HEK293 (cell line): ENCODE measurements at regions not wholly inside any gene's neighbourhood (a gene's known extent, or its start where the extent isn't known, plus 50 kb on each side); places are given as distances from the start of the nearest gene placed in this dataset.

ENCODE experiments used
- CTCF ChIA-PET: fragments of 350-600 bp; formaldehyde crosslinking; extraction: SDS; loops from one replicate; lab custom pipeline; 2021; ENCODE audit warnings: antibody characterized with exemption; lab: Yijun Ruan, JAX
- POLR2A ChIA-PET: fragments of 300-600 bp; formaldehyde crosslinking; extraction: SDS; loops from one replicate; lab custom pipeline; 2020; ENCODE audit warnings: antibody characterized with exemption, inconsistent platforms; lab: Yijun Ruan, JAX
- H3K27ac ChIP-seq: fragments of 200-500 bp; sonication (Bioruptor generic); 2 replicates; pipeline ENCODE4 v1.5.1; 2014; ENCODE audit warnings: low read depth, low read length, control low read depth, inconsistent platforms; ENCODE audit errors: extremely low read depth
- H3K36me3 ChIP-seq, 2 experiments: fragments of 200-500 bp in 1 of 2; sonication (Bioruptor generic) in 1 of 2; 1 replicate in 1 of 2; 2 replicates in 1 of 2; pipeline ENCODE4 v1.5.1; 2014 to 2017; ENCODE audit warnings: inconsistent platforms in 2 of 2, low read length in 2 of 2; ENCODE audit not compliant: control insufficient read depth in 2 of 2, insufficient read depth in 1 of 2
- H3K4me1 ChIP-seq: fragments of 200-500 bp; sonication (Bioruptor generic); 2 replicates; pipeline ENCODE4 v1.5.1; 2014; ENCODE audit warnings: mild to moderate bottlenecking, low read length, inconsistent platforms; ENCODE audit not compliant: control insufficient read depth, insufficient read depth
- H3K4me3 ChIP-seq: 2 replicates; pipeline ENCODE4 v1.5.1; 2011; ENCODE audit warnings: low read depth, mild to moderate bottlenecking, control low read depth, low read length, moderate library complexity
- H3K9me3 ChIP-seq: fragments of 200-500 bp; sonication (Bioruptor generic); 2 replicates; pipeline ENCODE4 v1.5.1; 2014; ENCODE audit warnings: low read depth, low read length, inconsistent platforms; ENCODE audit not compliant: control insufficient read depth, insufficient read depth
- BCL11B ChIP-seq: fragments of 450-650 bp; formaldehyde crosslinking; IDR thresholded peaks from 2 replicates; pipeline ENCODE4 v1.5.1; 2016; ENCODE audit warnings: low read depth, missing biosample characterization, missing genetic modification characterization
- KLF9 ChIP-seq: fragments of 450-650 bp; formaldehyde crosslinking; IDR thresholded peaks from 2 replicates; pipeline ENCODE4 v1.5.1; 2016; ENCODE audit warnings: missing biosample characterization, missing genetic modification characterization, low read depth
- MZF1 ChIP-seq: fragments of 450-650 bp; formaldehyde crosslinking; IDR thresholded peaks from 2 replicates; pipeline ENCODE4 v1.5.1; 2017; ENCODE audit warnings: missing biosample characterization, missing genetic modification characterization, borderline replicate concordance
- SALL2 ChIP-seq: fragments of 450-650 bp; formaldehyde crosslinking; IDR thresholded peaks from 2 replicates; pipeline ENCODE4 v1.5.0; 2017; ENCODE audit warnings: missing biosample characterization, mild to moderate bottlenecking, missing genetic modification characterization, borderline replicate concordance
- SP3 ChIP-seq: fragments of 450-650 bp; formaldehyde crosslinking; IDR thresholded peaks from 2 replicates; pipeline ENCODE4 v1.5.1; 2016; ENCODE audit warnings: missing biosample characterization, missing genetic modification characterization
- SP7 ChIP-seq: fragments of 450-650 bp; formaldehyde crosslinking; IDR thresholded peaks from 2 replicates; pipeline ENCODE4 v1.5.1; 2016; ENCODE audit warnings: missing biosample characterization, missing genetic modification characterization
- YY2 ChIP-seq: fragments of 450-650 bp; formaldehyde crosslinking; IDR thresholded peaks from 2 replicates; pipeline ENCODE4 v1.5.1; 2016; ENCODE audit warnings: missing biosample characterization, missing genetic modification characterization
- ZNF133 ChIP-seq: fragments of 450-650 bp; formaldehyde crosslinking; IDR thresholded peaks from 2 replicates; pipeline ENCODE4 v1.5.1; 2016; ENCODE audit warnings: missing biosample characterization, missing genetic modification characterization
- ZNF138 ChIP-seq: fragments of 450-650 bp; formaldehyde crosslinking; IDR thresholded peaks from 2 replicates; pipeline ENCODE4 v1.5.1; 2016; ENCODE audit warnings: missing biosample characterization, missing genetic modification characterization, borderline replicate concordance
- ZNF223 ChIP-seq: fragments of 450-650 bp; formaldehyde crosslinking; IDR thresholded peaks from 2 replicates; pipeline ENCODE4 v1.5.1; 2016; ENCODE audit warnings: missing biosample characterization, missing genetic modification characterization
- ZNF26 ChIP-seq: fragments of 450-650 bp; formaldehyde crosslinking; IDR thresholded peaks from 2 replicates; pipeline ENCODE4 v1.5.1; 2016; ENCODE audit warnings: missing biosample characterization, missing genetic modification characterization
- ZNF394 ChIP-seq: fragments of 450-650 bp; formaldehyde crosslinking; IDR thresholded peaks from 2 replicates; pipeline ENCODE4 v1.5.1; 2016; ENCODE audit warnings: missing biosample characterization, missing genetic modification characterization, mild to moderate bottlenecking, moderate library complexity, borderline replicate concordance
- ZNF433 ChIP-seq: fragments of 450-650 bp; formaldehyde crosslinking; IDR thresholded peaks from 2 replicates; pipeline ENCODE4 v1.5.1; 2016; ENCODE audit warnings: missing biosample characterization, missing genetic modification characterization, low read depth
- ZNF548 ChIP-seq: fragments of 450-650 bp; formaldehyde crosslinking; IDR thresholded peaks from 2 replicates; pipeline ENCODE4 v1.5.1; 2016; ENCODE audit warnings: missing biosample characterization, missing genetic modification characterization
- ZNF560 ChIP-seq: fragments of 450-650 bp; formaldehyde crosslinking; IDR thresholded peaks from 2 replicates; pipeline ENCODE4 v1.5.1; 2017; ENCODE audit warnings: missing biosample characterization, missing genetic modification characterization, borderline replicate concordance
- ZNF596 ChIP-seq: fragments of 450-650 bp; IDR thresholded peaks from 2 replicates; pipeline ENCODE4 v1.5.0; 2018; ENCODE audit warnings: missing biosample characterization, mild to moderate bottlenecking, missing genetic modification characterization, moderate library complexity
- ZNF654 ChIP-seq: fragments of 450-650 bp; formaldehyde crosslinking; IDR thresholded peaks from 2 replicates; pipeline ENCODE4 v1.5.1; 2016; ENCODE audit warnings: low read depth, missing biosample characterization, missing genetic modification characterization
- ZNF664 ChIP-seq: fragments of 450-650 bp; formaldehyde crosslinking; IDR thresholded peaks from 2 replicates; pipeline ENCODE4 v1.5.1; 2016; ENCODE audit warnings: missing biosample characterization, missing genetic modification characterization
- ZNF76 ChIP-seq: fragments of 450-650 bp; formaldehyde crosslinking; IDR thresholded peaks from 2 replicates; pipeline ENCODE4; 2016; ENCODE audit warnings: low read depth, missing biosample characterization, missing genetic modification characterization, borderline replicate concordance
- ZNF768 ChIP-seq: fragments of 450-650 bp; formaldehyde crosslinking; IDR thresholded peaks from 2 replicates; pipeline ENCODE4 v1.5.1; 2018; ENCODE audit warnings: missing biosample characterization, mild to moderate bottlenecking, missing genetic modification characterization
- ZSCAN4 ChIP-seq: fragments of 450-650 bp; formaldehyde crosslinking; IDR thresholded peaks from 2 replicates; pipeline ENCODE4 v1.5.1; 2017; ENCODE audit warnings: missing biosample characterization, missing genetic modification characterization
- TF ChIP-seq, protein P1 (sequence below): fragments of 450-650 bp; formaldehyde crosslinking; conservative IDR thresholded peaks from 2 replicates; pipeline ENCODE4 v1.5.1; 2016; ENCODE audit warnings: low read depth, missing biosample characterization, missing genetic modification characterization

DNA sequence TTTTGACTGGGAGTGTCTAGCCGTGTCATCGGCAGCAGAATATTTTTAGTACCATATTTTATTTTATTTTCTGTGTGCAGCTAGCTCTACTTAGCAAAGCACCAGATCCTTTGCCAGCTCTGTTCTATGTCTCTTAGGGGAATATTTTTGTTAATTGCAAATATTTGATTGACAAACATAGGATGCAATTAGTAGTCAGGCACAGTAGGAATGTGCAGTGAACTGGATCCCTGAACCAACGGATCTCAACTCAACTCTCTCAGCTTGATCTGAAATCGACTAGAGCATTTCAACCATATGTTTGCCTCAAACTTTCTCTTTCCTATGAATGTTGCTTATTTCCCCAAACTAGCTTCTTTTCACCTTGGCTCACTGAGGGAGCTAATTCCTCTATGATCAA lies 998.0 kb upstream of the FANCL start:
- POLR2A ChIA-PET, result no interaction called here
- CTCF ChIA-PET, result interaction anchor here (0.5 to 0.6 kb wide), 3 partner anchors 177 to 922 kb away, joined by 3 to 4 read pairs (median 3); no protein-coding TSS in a partner anchor

DNA sequence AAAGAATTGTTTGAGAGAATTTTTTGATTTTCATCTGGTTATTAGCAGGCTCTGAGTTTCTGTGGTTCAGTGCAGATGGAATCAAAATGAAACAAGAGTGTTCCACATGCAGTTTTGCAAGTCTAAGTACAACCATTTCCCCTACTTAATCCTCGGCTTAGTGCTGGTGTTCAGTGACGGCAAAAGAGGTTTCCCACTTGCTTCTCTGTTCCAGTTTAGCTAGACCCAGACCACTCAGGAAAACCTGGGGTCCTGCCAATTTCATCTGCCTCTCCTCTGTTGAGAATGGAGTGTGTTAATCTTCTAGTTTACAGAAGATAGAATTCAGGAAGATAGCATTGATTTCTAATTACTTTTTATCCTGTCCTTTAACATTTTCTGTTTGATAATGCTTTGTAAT lies 996.2 kb upstream of the FANCL start:
- Histone ChIP-seq H3K9me3 (no peaks in the 10 kb centered on the region), H3K27ac (no peak overlapping the region), H3K4me3 (no peak overlapping the region), H3K4me1 (no peaks in the 10 kb centered on the region), H3K36me3 (no peaks in the 10 kb centered on the region)
- TF ChIP-seq ZNF433 (tag by site-specific recombination) (no peak), ZNF26 (tag by site-specific recombination) (no peak), ZNF596 (tag by site-specific recombination) (no peak), YY2 (no peak), ZNF76 (tag by site-specific recombination) (no peak), ZNF394 (tag by site-specific recombination) (no peak), ZNF133 (tag by site-specific recombination) (no peak), ZNF768 (no peak), SP7 (tag by site-specific recombination) (no peak), SP3 (tag by site-specific recombination) (no peak), ZNF664 (tag by site-specific recombination) (no peak), ZNF654 (tag by site-specific recombination) (no peak), ZSCAN4 (tag by site-specific recombination) (no peak)
- TF ChIP-seq, protein P1, sequence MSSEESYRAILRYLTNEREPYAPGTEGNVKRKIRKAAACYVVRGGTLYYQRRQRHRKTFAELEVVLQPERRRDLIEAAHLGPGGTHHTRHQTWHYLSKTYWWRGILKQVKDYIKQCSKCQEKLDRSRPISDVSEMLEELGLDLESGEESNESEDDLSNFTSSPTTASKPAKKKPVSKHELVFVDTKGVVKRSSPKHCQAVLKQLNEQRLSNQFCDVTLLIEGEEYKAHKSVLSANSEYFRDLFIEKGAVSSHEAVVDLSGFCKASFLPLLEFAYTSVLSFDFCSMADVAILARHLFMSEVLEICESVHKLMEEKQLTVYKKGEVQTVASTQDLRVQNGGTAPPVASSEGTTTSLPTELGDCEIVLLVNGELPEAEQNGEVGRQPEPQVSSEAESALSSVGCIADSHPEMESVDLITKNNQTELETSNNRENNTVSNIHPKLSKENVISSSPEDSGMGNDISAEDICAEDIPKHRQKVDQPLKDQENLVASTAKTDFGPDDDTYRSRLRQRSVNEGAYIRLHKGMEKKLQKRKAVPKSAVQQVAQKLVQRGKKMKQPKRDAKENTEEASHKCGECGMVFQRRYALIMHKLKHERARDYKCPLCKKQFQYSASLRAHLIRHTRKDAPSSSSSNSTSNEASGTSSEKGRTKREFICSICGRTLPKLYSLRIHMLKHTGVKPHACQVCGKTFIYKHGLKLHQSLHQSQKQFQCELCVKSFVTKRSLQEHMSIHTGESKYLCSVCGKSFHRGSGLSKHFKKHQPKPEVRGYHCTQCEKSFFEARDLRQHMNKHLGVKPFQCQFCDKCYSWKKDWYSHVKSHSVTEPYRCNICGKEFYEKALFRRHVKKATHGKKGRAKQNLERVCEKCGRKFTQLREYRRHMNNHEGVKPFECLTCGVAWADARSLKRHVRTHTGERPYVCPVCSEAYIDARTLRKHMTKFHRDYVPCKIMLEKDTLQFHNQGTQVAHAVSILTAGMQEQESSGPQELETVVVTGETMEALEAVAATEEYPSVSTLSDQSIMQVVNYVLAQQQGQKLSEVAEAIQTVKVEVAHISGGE (tag by site-specific recombination), result no peak
- ChIA-PET POLR2A (no interaction called here), CTCF (no interaction called here)

More for the DNA sequence above, 998.0 kb upstream of the FANCL start:
- H3K36me3 ChIP-seq, result no peaks in the 10 kb centered on the region
- TF ChIP-seq SALL2 (tag by site-specific recombination), result no peak
- no peak for TF ChIP-seq ZNF548
- TF ChIP-seq ZNF138 (tag by site-specific recombination), result no peak
- TF ChIP-seq ZNF560, result no peak
- TF ChIP-seq BCL11B (tag by site-specific recombination), result no peak
- no peak for TF ChIP-seq ZNF223
- TF ChIP-seq KLF9 (tag by site-specific recombination), result no peak
- TF ChIP-seq MZF1 (tag by site-specific recombination), result no peak
- no peak overlapping the region for H3K4me3 ChIP-seq
- H3K4me1 ChIP-seq, result 0 out of 2 replicates have a peak, but pooled peaks cover 3% of the 10 kb centered on the region
- no peaks in the 10 kb centered on the region for H3K9me3 ChIP-seq
- H3K27ac ChIP-seq, result no peak overlapping the region
